ENCODE measurements at regions not wholly inside any gene's neighbourhood (a gene's known extent, or its start where the extent isn't known, plus 50 kb on each side); places are given as distances from the start of the nearest gene placed in this dataset.

DNA sequence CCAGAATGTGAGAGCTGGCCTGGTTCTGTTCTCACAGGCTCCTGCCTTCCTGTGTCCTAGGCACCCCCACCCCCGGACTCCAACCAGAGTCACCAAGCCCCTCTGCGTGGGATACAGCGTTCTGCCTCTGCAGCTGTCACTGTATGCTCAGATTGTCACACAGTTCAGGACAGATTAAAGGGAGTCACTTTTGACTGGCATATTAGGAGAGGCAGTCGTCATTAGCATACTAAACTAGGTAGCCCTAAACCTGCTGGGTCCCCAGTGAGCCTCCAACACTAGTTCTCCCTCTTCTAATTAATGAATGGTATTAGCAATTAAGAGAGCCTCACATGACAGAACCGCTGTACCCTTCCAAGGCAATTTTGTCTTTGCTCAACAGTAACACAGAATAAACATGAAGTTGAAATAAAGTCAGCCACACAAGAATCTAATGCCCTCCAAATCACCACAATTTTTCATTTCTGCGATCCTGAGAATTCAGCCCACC lies 340.2 kb downstream of the CMPK2 start:
- 96% methylated on average over 3 of the region's 6 CpGs for WGBS (ENCODE audit: insufficient coverage)
- Mint-ChIP-seq H3K9me3 (ENCODE audit: insufficient read depth) (no peaks in the 10 kb centered on the region), H3K4me1 (peaks cover 6% of the 10 kb centered on the region), H3K27me3 (no peaks in the 10 kb centered on the region), H3K27ac (no peak overlapping the region), H3K4me3 (no peak overlapping the region)
- H3K9ac ChIP-seq (ENCODE audit: low read length): no peak overlapping the region
- TF ChIP-seq EZH2 (IDR thresholded peaks at IDR 0.05; ENCODE audit: borderline replicate concordance, insufficient read depth, low read depth, low read length, poor library complexity, severe bottlenecking): no peak
- TF ChIP-seq, protein P1, sequence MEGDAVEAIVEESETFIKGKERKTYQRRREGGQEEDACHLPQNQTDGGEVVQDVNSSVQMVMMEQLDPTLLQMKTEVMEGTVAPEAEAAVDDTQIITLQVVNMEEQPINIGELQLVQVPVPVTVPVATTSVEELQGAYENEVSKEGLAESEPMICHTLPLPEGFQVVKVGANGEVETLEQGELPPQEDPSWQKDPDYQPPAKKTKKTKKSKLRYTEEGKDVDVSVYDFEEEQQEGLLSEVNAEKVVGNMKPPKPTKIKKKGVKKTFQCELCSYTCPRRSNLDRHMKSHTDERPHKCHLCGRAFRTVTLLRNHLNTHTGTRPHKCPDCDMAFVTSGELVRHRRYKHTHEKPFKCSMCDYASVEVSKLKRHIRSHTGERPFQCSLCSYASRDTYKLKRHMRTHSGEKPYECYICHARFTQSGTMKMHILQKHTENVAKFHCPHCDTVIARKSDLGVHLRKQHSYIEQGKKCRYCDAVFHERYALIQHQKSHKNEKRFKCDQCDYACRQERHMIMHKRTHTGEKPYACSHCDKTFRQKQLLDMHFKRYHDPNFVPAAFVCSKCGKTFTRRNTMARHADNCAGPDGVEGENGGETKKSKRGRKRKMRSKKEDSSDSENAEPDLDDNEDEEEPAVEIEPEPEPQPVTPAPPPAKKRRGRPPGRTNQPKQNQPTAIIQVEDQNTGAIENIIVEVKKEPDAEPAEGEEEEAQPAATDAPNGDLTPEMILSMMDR (IDR thresholded peaks at IDR 0.05): no peak
- H3K4me2 ChIP-seq (replicated peaks; ENCODE audit: low read depth, low read length, poor library complexity, severe bottlenecking): no peak overlapping the region
- H3K4me1 ChIP-seq (ENCODE audit: control insufficient read depth in 2 of 2, insufficient read depth in 2 of 2, low read length in 2 of 2): no peaks in the 10 kb centered on the region
- no peaks in the 10 kb centered on the region for H4K20me1 ChIP-seq (ENCODE audit: control insufficient read depth, insufficient read depth, low read length, poor library complexity, severe bottlenecking)
- no peaks in the 10 kb centered on the region for H3K36me3 ChIP-seq (replicated peaks in 1 of 2; ENCODE audit: control extremely low read depth in 1 of 2, control insufficient read depth in 1 of 2, extremely low read depth in 1 of 2, insufficient read depth in 2 of 2, low read length in 1 of 2)
- no peak for ATAC-seq (ENCODE audit: low read depth)
- CTCF ChIA-PET: no interaction called here
- intact Hi-C loops (cut with micrococcal nuclease): no loop called here
- no peak for DNase-seq
- H3K4me3 ChIP-seq (ENCODE audit: control extremely low read depth in 1 of 5, extremely low read depth in 1 of 5, insufficient read depth in 1 of 5, low read depth in 2 of 5, low read length in 4 of 5): no peak overlapping the region
- POLR2A ChIA-PET: no interaction called here
- no peak overlapping the region for H3K27ac ChIP-seq (ENCODE audit: low read length in 2 of 2)
- no peak overlapping the region for H2AFZ ChIP-seq (ENCODE audit: insufficient read depth, low read depth, low read length, poor library complexity, severe bottlenecking)
- H3K27me3 ChIP-seq (replicated peaks in 1 of 4; ENCODE audit: control extremely low read depth in 1 of 4, control insufficient read depth in 3 of 4, insufficient read depth in 4 of 4, low read length in 3 of 4): no peaks in the 10 kb centered on the region
- no peaks in the 10 kb centered on the region for H3K9me3 ChIP-seq (ENCODE audit: control extremely low read depth in 1 of 3, control insufficient read depth in 2 of 3, insufficient read depth in 1 of 3, low read length in 2 of 3)
- no peaks in the 10 kb centered on the region for H3K79me2 ChIP-seq (ENCODE audit: control insufficient read depth, insufficient read depth, low read length)

DNA sequence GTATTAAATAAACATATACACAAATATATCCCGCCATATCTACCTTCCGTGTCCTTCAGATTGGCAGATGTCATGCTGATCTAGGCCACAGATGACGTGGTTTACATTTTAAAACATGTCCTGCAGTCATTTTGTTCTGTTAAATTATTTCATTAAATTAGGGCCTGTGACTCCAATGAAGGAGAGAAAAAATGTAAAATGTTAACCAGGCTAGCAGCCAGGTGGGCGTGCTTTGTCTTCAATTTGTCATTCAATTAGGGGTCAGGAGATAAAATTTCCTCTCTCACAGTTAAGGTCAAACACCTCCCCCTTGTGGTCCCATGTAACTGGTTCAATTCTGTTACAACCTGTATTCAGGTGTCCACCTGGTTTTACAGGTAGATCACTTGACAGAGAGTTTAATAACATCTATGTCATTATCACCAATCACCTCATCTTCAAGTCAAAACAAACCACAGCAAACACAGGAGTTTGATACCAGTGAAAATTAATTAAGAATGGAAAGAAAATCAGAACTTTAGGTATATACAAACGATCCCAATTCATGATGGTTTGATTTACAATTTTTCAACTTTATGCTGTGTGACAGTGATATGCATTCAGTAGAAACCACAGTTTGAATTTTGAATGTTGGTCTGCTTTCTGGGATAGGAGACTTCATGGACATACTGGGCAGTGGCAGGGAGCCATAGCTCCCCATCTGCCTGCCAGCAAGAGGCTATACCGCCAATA lies 339.4 kb downstream of the CMPK2 start:
- ATAC-seq (ENCODE audit: low read depth) (no peak), DNase-seq (peak; percentile 38)
- Histone ChIP-seq H3K27ac (ENCODE audit: low read length in 2 of 2) (no peak overlapping the region), H3K4me3 (ENCODE audit: control extremely low read depth in 1 of 5, extremely low read depth in 1 of 5, insufficient read depth in 1 of 5, low read depth in 2 of 5, low read length in 4 of 5) (no peak overlapping the region), H3K9me3 (ENCODE audit: control extremely low read depth in 1 of 3, control insufficient read depth in 2 of 3, insufficient read depth in 1 of 3, low read length in 2 of 3) (no peaks in the 10 kb centered on the region), H3K9ac (ENCODE audit: low read length) (no peak overlapping the region), H2AFZ (ENCODE audit: insufficient read depth, low read depth, low read length, poor library complexity, severe bottlenecking) (no peak overlapping the region), H3K36me3 (replicated peaks in 1 of 2; ENCODE audit: control extremely low read depth in 1 of 2, control insufficient read depth in 1 of 2, extremely low read depth in 1 of 2, insufficient read depth in 2 of 2, low read length in 1 of 2) (no peaks in the 10 kb centered on the region), H4K20me1 (ENCODE audit: control insufficient read depth, insufficient read depth, low read length, poor library complexity, severe bottlenecking) (no peaks in the 10 kb centered on the region), H3K4me1 (ENCODE audit: control insufficient read depth in 2 of 2, insufficient read depth in 2 of 2, low read length in 2 of 2) (no peaks in the 10 kb centered on the region), H3K27me3 (replicated peaks in 1 of 4; ENCODE audit: control extremely low read depth in 1 of 4, control insufficient read depth in 3 of 4, insufficient read depth in 4 of 4, low read length in 3 of 4) (no peaks in the 10 kb centered on the region), H3K79me2 (ENCODE audit: control insufficient read depth, insufficient read depth, low read length) (no peaks in the 10 kb centered on the region), H3K4me2 (replicated peaks; ENCODE audit: low read depth, low read length, poor library complexity, severe bottlenecking) (no peak overlapping the region)
- Mint-ChIP-seq H3K9me3 (ENCODE audit: insufficient read depth) (no peaks in the 10 kb centered on the region), H3K4me3 (no peak overlapping the region), H3K4me1 (peaks cover 6% of the 10 kb centered on the region), H3K27me3 (no peaks in the 10 kb centered on the region), H3K27ac (no peak overlapping the region)
- POLR2A ChIA-PET: no interaction called here
- no CpG with 5 or more reads among the region's 6 CpGs for WGBS (ENCODE audit: insufficient coverage)
- intact Hi-C loops (cut with micrococcal nuclease): no loop called here
- CTCF ChIA-PET: no interaction called here
- TF ChIP-seq EZH2 (IDR thresholded peaks at IDR 0.05; ENCODE audit: borderline replicate concordance, insufficient read depth, low read depth, low read length, poor library complexity, severe bottlenecking): no peak
- TF ChIP-seq, protein P1 (IDR thresholded peaks at IDR 0.05): peak; percentile 59

Measured in B cell (primary cell).